B cell (primary cell): ENCODE measurements at regions not wholly inside any gene's neighbourhood (a gene's known extent, or its start where the extent isn't known, plus 50 kb on each side); places are given as distances from the start of the nearest gene placed in this dataset.

Source experiments
- CTCF ChIP-seq: fragments of 200-600 bp; IDR thresholded peaks from one replicate; pipeline ENCODE4 v1.8.0; 2022; ENCODE audit warnings: antibody characterized with exemption, mild to moderate bottlenecking
- EZH2 ChIP-seq: IDR thresholded peaks from 2 replicates; pipeline ENCODE4 v1.6.1; 2012; ENCODE audit warnings: borderline replicate concordance, low read depth, mild to moderate bottlenecking, moderate library complexity, low read length; ENCODE audit not compliant: insufficient read depth, poor library complexity, severe bottlenecking

DNA sequence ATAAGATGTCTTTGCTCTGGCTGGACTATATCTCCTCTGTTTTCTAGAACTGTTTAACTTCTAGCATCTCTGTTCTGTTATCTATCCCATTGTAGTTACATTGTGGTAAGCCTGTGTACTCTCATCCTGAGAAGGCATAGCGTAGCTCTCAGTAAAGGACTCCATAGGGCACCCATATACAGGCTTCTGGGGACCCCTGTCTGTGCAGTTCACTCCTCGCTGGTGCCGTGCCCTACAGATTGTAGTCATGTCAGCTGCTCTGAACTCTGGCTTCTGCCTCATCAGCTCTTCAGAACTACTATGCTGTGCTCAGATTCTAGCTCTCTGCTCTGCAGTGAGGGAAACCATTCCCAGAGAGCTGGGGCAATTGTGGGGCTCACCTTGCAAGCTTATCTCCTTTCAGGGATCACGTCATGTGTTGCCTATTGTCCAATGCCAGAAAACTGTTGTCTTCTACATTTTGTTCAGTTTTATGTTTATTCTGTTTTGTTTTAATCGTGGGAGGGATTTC lies 181.3 kb upstream of the USP24 start:
- TF ChIP-seq CTCF (no peak), EZH2 (no peak)
